Endodermal cell (in vitro differentiated cells): ENCODE measurements at regions not wholly inside any gene's neighbourhood (a gene's known extent, or its start where the extent isn't known, plus 50 kb on each side); places are given as distances from the start of the nearest gene placed in this dataset.
"Not testable (repeated sequence)": the region's sequence is repeated elsewhere in the genome, so short reads cannot be mapped to it uniquely, and the experiment has no call there.

Source experiments
- DNase-seq: peaks from one replicate; pipeline ENCODE4 v3.0.0-alpha.2; 2017
- H3K27ac ChIP-seq: 2 replicates; pipeline ENCODE4 v1.5.1; 2013; ENCODE audit warnings: mild to moderate bottlenecking, low read depth, low read length, moderate library complexity
- H3K27me3 ChIP-seq: 2 replicates; pipeline ENCODE4 v1.6.1; 2013; ENCODE audit warnings: mild to moderate bottlenecking, low read length, moderate library complexity; ENCODE audit not compliant: insufficient read depth, control insufficient read depth, poor library complexity, severe bottlenecking
- H3K36me3 ChIP-seq: 2 replicates; pipeline ENCODE4 v1.7.0; 2013; ENCODE audit warnings: mild to moderate bottlenecking, low read length, moderate library complexity; ENCODE audit not compliant: control insufficient read depth, insufficient read depth
- H3K4me1 ChIP-seq: one replicate; pipeline ENCODE4 v1.7.0; 2013; ENCODE audit warnings: low read length; ENCODE audit not compliant: control insufficient read depth, insufficient read depth
- H3K4me3 ChIP-seq: 2 replicates; pipeline ENCODE4 v1.5.1; 2013; ENCODE audit warnings: mild to moderate bottlenecking, low read length, moderate library complexity
- H3K9ac ChIP-seq: 2 replicates; pipeline ENCODE4 v1.6.1; 2013; ENCODE audit warnings: mild to moderate bottlenecking, low read length, moderate library complexity; ENCODE audit not compliant: poor library complexity, severe bottlenecking; ENCODE audit errors: extremely low read depth
- H3K9me3 ChIP-seq: 2 replicates; pipeline ENCODE4 v1.6.1; 2013; ENCODE audit warnings: mild to moderate bottlenecking, low read length, moderate library complexity; ENCODE audit not compliant: control insufficient read depth
- H3K27ac Mint-ChIP-seq: 2 replicates; pipeline ENCODE4 v1.8.0; 2020; ENCODE audit warnings: mixed read lengths
- H3K27me3 Mint-ChIP-seq: 2 replicates; pipeline ENCODE4 v1.8.0; 2021; ENCODE audit warnings: mild to moderate bottlenecking, mixed read lengths; ENCODE audit not compliant: insufficient read depth
- H3K36me3 Mint-ChIP-seq: 2 replicates; pipeline ENCODE4 v1.8.0; 2020; ENCODE audit warnings: low read depth, mixed read lengths
- H3K4me1 Mint-ChIP-seq: 2 replicates; pipeline ENCODE4 v1.8.0; 2020; ENCODE audit warnings: mixed read lengths
- H3K4me3 Mint-ChIP-seq: 2 replicates; pipeline ENCODE4 v1.8.0; 2020; ENCODE audit warnings: mild to moderate bottlenecking, moderate library complexity, mixed read lengths
- H3K9me3 Mint-ChIP-seq: 2 replicates; pipeline ENCODE4 v1.8.0; 2020; ENCODE audit warnings: mild to moderate bottlenecking, mixed read lengths
- WGBS, 2 experiments: methylation state at CpG; one replicate each; pipeline versions ENCODE4 v1.1.5 to v1.1.7; 2013; ENCODE audit warnings: missing lambda C conversion rate in 2 of 2, mixed read lengths in 1 of 2; ENCODE audit not compliant: insufficient coverage in 1 of 2, insufficient read length in 1 of 2; 5-methylcytosine and 5-hydroxymethylcytosine counted together
- TF ChIP-seq, protein P1 (sequence below): fragments of 200-600 bp; sonication (generic); conservative IDR thresholded peaks from 2 replicates; pipeline ENCODE4 v1.5.0; 2021; ENCODE audit warnings: antibody characterized with exemption, mild to moderate bottlenecking

DNA sequence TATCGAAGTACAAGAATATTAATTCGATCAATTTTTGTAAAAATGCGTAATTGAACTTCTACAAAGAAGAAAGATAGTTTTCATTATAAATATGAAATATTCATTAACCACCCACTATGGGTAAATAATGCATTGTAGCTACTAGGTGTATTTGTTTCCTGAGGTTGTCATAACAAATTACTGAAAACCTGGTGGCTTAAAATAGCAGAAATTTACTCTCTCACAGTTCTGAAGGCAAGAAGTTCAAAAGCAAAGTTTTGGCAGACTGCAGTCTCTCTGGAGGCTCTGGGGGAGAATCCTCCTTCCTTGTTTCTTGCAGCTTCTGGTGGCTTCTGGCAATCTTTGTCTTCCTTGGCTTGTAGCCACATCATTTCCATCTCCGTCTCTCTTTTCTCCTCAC lies 99.2 kb upstream of the MIR17HG start:
- no peaks in the 10 kb centered on the region for H3K4me1 ChIP-seq
- no peak for DNase-seq
- no peak overlapping the region for H3K4me3 ChIP-seq
- Mint-ChIP-seq H3K4me3 (no peak overlapping the region), H3K4me1 (peaks cover 15% of the 10 kb centered on the region), H3K27ac (no peak overlapping the region), H3K27me3 (no peaks in the 10 kb centered on the region), H3K9me3 (peaks cover 3% of the 10 kb centered on the region), H3K36me3 (no peaks in the 10 kb centered on the region)
- no peaks in the 10 kb centered on the region for H3K36me3 ChIP-seq
- peaks cover 6% of the 10 kb centered on the region for H3K9me3 ChIP-seq
- H3K9ac ChIP-seq = no peak overlapping the region
- 86 to 95% methylated on average over 1 to 2 of the region's 4 CpGs for WGBS, 2 experiments
- H3K27ac ChIP-seq = no peak overlapping the region
- no peaks in the 10 kb centered on the region for H3K27me3 ChIP-seq
- TF ChIP-seq, protein P1, sequence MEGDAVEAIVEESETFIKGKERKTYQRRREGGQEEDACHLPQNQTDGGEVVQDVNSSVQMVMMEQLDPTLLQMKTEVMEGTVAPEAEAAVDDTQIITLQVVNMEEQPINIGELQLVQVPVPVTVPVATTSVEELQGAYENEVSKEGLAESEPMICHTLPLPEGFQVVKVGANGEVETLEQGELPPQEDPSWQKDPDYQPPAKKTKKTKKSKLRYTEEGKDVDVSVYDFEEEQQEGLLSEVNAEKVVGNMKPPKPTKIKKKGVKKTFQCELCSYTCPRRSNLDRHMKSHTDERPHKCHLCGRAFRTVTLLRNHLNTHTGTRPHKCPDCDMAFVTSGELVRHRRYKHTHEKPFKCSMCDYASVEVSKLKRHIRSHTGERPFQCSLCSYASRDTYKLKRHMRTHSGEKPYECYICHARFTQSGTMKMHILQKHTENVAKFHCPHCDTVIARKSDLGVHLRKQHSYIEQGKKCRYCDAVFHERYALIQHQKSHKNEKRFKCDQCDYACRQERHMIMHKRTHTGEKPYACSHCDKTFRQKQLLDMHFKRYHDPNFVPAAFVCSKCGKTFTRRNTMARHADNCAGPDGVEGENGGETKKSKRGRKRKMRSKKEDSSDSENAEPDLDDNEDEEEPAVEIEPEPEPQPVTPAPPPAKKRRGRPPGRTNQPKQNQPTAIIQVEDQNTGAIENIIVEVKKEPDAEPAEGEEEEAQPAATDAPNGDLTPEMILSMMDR = no peak

GRCh38 chr13:91249370-91249769 lies 98.1 kb upstream of the MIR17HG start:
- H3K27me3 Mint-ChIP-seq = peaks cover 2% of the 10 kb centered on the region
- H3K9me3 Mint-ChIP-seq = no peaks in the 10 kb centered on the region
- Histone ChIP-seq H3K9me3 (no peaks in the 10 kb centered on the region), H3K4me1 (no peaks in the 10 kb centered on the region), H3K27me3 (no peaks in the 10 kb centered on the region), H3K36me3 (no peaks in the 10 kb centered on the region), H3K4me3 (no peak overlapping the region), H3K9ac (no peak overlapping the region), H3K27ac (no peak overlapping the region)
- TF ChIP-seq, protein P1 = no peak
- no peak overlapping the region for H3K4me3 Mint-ChIP-seq
- H3K36me3 Mint-ChIP-seq = no peaks in the 10 kb centered on the region
- H3K4me1 Mint-ChIP-seq = peaks cover 15% of the 10 kb centered on the region
- no peak for DNase-seq
- 90% methylated on average over 2 of the region's 2 CpGs; no CpG with 5 or more reads in 1 of the 2 experiments for WGBS, 2 experiments
- H3K27ac Mint-ChIP-seq = no peak overlapping the region

- H3K4me1 Mint-ChIP-seq = peaks cover 14% of the 10 kb centered on the region
- H3K4me3 Mint-ChIP-seq = no peak overlapping the region
- no peaks in the 10 kb centered on the region for H3K9me3 Mint-ChIP-seq
- Histone ChIP-seq H3K4me1 (no peaks in the 10 kb centered on the region), H3K4me3 (no peak overlapping the region), H3K36me3 (no peaks in the 10 kb centered on the region), H3K27ac (no peak overlapping the region), H3K27me3 (no peaks in the 10 kb centered on the region), H3K9me3 (no peaks in the 10 kb centered on the region), H3K9ac (no peak overlapping the region)
- peaks cover 2% of the 10 kb centered on the region for H3K27me3 Mint-ChIP-seq
- DNase-seq = no peak
- no peaks in the 10 kb centered on the region for H3K36me3 Mint-ChIP-seq
- no peak overlapping the region for H3K27ac Mint-ChIP-seq
- TF ChIP-seq, protein P1 = no peak
- 77% methylated on average over 2 of the region's 2 CpGs; no CpG with 5 or more reads in 1 of the 2 experiments for WGBS, 2 experiments
Measured at GRCh38 chr13:91249861-91250260, 97.6 kb upstream of the MIR17HG start.

DNA sequence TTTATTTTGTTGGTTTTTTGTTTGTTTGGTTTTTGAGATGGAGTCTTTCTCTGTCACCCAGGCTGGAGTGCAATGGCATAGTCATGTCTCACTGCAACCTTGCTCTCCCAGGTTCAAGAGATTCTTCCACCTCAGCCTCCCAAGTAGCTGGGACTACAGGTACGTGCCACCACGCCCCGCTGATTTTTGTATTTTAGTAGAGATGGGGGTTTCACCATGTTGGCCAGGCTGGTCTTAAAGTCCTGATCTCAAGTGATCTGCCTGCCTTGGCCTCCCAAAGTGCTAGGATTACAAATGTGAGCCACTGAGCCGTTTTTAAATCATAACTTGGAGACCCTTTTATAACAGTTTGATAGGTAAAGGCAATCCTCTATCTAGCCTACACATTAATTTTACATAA lies 95.9 kb upstream of the MIR17HG start:
- H3K4me3 Mint-ChIP-seq, H3K36me3 Mint-ChIP-seq, H3K4me3 ChIP-seq, DNase-seq, H3K27me3 Mint-ChIP-seq, H3K27ac ChIP-seq, H3K36me3 ChIP-seq, H3K9ac ChIP-seq, H3K4me1 ChIP-seq, H3K9me3 Mint-ChIP-seq, H3K27ac Mint-ChIP-seq, H3K27me3 ChIP-seq, H3K9me3 ChIP-seq, H3K4me1 Mint-ChIP-seq: not testable (repeated sequence)
- WGBS, 2 experiments = 100% methylated on average over 3 of the region's 4 CpGs; no CpG with 5 or more reads in 1 of the 2 experiments
